ENCODE measurements at regions not wholly inside any gene's neighbourhood (a gene's known extent, or its start where the extent isn't known, plus 50 kb on each side); places are given as distances from the start of the nearest gene placed in this dataset.
A peak's percentile ranks its signal among the peaks of the same experiment; 100 is the strongest.

- DNase-seq: peak in 1 of 5 donors; percentile 32
Measured at GRCh38 chr6:44062771-44063560, 64.3 kb downstream of the MRPL14 start.

DNA sequence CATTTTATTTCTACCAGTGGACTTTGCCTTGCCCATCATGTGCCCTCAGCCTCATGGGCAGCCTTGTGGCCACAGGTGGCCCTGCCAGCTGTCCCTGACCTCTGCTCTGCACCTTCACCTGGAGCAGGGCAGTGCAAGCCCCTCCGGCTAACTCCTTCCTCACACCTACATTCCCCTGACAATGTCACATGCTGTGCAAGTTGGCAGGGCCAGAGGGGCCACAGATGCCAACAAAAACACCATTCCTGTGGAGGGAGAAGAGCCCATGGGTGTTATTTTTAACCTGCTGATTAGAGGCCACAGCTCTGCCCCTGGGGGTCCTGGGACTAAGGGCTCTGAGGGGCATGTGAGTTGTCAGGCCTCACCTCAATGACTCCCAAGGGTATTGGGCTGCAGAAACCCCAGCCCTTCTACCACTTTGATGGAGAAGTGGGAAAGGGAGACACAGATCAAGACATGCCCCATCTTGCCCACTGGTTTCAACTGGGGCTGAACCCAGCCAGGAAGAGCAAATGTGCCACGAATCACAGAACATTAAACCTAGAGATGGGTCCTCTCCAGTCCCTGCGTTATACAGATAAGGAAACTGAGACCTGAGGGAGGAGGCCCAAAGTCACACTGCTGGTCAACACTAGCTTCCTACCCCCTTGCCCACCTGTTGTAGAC, 65.0 kb downstream of the MRPL14 start:
- no peak for DNase-seq

- DNase-seq: no peak
Measured at GRCh38 chr6:44061375-44062104, 65.7 kb downstream of the MRPL14 start.

- no peak for DNase-seq
Measured at GRCh38 chr6:44060612-44061374, 66.5 kb downstream of the MRPL14 start.

DNA sequence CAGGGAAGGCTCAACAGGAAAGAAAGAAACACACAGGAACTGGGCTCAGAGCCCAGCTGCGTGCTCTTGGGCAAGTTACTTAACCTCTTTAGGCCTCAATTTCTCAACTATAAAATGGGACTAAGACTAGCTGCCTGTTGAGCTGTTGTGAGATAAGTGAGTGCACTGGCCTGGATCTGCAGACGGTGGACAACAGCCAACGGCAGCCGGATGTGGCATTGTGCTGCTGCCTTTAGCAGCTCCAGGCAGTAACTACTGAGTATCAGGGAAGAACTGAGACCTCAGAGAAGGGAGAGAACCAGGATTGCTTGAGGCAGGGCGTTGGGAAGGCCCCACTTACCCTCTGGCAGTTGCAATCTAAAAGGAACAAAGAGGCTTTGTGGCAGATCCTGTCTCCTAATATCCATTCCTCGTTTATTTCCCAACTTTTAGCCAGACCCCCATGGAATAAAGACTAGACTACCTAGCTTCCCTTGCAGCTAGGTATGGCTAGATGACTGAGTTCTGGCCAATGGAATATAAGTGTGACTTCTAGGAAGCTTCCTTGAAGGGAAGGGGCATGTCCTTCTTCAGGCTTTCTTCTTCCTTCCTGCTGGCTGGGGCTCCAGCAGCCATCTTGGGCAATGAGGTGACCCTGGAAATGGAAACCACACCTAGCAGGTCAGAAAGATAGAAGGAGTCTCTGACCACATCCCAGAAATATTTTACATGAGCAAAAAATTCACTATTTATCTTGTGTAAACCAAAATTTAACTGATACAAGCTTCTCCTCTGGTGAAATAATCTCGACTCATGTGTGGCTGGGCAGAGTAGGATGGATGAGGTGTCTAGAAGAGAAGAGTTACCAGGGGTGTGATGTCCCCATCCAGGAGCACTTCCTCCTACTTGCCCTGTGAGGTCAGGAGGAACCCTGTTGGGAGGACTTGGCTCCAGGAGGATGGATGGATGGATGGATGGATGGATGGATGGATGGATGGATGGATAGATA, 67.6 kb downstream of the MRPL14 start:
- no peak for DNase-seq

GRCh38 chr6:44058617-44059358, 68.5 kb downstream of the MRPL14 start:
- DNase-seq: peak in 1 of 5 donors; percentile 31

- DNase-seq: no peak
Measured at GRCh38 chr6:44057931-44058616, 69.2 kb downstream of the MRPL14 start.

DNA sequence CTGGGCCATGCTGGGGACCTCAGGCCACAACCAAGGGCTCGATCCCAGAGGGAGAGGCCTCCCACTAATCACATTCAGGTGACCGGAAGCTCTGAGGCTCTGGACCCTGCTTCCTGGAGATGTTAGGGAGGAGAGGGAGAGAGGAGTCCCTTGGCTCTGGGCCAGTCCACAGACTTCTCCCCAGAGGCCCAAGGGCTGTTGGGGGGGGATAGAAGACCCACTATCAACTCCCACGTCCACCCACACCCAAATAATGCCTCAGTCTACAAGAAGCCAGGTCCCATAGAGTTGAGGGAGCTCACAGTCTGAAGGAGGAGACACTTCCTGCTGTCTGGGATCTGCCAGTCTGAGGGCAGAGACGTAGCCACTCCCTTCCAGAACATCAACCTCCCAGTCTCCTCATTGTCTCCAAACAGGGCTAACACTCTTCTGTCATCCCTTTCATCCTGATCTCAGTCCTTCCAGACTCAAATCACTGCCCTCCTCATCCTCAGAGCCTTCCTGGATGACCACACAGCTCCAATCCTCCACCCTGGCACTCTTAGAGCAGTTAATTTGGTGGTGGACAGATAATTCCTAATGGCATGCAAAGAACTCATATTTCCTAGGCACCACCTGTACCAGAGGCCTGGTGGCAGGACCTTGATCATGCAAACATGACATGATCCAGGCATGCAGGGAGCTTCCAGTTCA, 69.9 kb downstream of the MRPL14 start:
- DNase-seq: no peak

GRCh38 chr6:44056392-44057237, 70.6 kb downstream of the MRPL14 start:
- DNase-seq: no peak

DNA sequence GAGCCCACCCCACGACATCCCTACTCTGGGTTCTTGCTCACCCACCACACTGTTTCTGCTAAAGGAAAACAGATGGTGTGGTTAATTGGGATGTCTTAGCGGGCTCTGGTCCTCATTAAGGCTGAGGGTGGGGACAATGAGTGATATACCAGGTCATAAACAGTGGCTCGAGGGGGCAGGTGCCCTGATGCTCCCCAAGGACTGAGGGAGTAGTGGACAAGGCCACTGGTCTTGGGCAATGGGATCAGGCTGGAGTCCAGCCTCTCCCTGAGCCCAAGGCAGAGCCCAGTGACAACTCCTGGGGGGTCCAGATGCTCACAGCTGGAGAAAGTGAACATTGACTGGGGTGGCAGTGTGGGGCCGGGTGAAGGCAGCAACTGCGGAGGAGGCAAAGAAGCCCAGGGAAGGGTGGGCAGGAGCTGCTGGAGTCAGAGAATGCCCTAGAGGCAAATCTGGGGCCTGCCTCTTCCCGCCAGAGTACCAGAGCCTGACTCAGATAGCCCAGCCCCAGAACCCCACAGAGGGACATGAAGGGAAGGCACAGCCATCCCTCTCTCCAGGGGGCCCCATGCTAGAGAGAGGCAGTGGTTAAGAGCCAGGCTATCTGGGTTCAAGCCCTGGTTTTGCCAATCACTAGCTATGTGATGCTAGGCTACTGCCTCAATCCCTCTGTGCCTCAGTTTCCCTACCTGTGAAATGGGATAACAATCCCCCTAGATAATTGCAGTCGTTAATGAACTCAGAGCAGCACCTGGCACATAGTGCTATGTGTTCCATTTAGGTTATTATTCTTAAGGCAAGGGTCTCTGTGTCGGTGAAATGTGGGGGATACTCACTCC, 72.3 kb downstream of the MRPL14 start:
- no peak for DNase-seq

DNA sequence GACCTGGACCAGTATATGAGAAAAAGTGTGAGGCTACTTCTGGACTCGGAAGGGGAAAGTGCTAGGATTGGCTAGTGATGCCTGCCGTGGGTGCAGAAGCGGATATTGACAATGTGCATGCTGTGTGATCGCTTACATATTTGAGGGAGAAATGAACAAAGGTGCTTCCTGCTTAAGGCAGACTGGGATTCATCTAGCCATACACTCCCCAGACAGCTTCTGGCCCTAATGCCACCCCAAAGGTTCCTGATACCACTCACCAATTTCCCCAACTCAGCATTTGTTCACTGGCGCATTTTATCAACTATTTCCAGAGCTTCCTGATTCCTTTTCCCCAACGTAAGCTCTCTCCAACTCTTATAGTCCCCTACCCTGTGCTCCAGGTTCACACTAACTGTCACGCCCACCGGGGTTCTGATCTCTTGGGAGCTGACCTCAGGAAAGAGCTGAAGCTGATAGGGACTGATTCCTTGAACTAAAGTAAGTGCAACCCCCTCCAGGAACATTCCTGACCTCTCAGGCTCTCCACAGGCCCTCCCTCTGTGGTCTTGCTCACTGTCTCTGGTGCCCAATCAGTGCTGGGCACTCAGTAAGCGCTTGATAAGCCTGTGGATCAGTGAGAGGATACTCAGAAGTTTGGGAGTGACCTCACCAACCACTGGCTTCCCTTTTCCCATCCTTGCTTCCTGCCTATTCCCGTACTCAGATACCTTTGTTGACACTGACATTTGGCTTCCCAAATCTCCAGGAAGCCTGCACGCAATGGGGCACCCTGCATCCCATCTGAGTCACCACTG, 73.3 kb downstream of the MRPL14 start:
- DNase-seq: no peak

GRCh38 chr6:44053106-44053756, 74.0 kb downstream of the MRPL14 start:
- DNase-seq: no peak

GRCh38 chr6:44052419-44053023, 74.7 kb downstream of the MRPL14 start:
- no peak for DNase-seq

GRCh38 chr6:44051515-44051914, 75.7 kb downstream of the MRPL14 start:
- DNase-seq: no peak

DNA sequence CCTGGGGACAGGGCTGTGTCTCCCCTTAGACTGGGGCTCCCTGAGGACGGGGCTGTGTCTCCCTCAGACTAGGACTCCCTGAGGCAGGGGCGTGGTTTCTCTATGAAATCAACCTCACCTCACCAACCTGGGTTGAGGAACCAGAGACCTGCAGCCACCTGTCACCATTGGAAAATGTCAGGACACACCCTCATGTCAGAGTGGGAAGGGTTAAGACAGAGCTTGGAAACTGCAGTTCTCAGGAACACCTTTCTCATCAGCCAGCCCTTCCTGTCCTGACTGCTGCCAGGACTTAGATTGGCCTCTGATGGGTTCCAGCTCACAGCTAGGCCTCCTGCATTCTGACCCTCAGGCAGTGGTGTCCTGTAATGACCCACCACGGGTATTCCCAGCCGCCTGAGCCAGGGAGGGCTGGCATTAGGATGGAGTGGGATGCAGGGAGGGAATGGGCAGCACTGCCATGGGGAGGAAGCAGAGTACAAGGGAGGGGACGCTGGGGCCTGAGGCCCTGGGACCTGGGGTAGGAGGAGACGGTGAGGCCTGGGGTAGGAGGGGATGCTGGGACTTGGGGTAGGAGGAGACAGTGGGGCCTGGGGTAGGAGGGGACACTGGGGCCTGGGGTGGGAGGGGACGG, 76.3 kb downstream of the MRPL14 start:
- DNase-seq: no peak
